Astrocyte of the hippocampus (primary cell): ENCODE measurements at regions not wholly inside any gene's neighbourhood (a gene's known extent, or its start where the extent isn't known, plus 50 kb on each side); places are given as distances from the start of the nearest gene placed in this dataset.

Source experiments
- DNase-seq: peaks from one replicate; pipeline ENCODE4 v3.0.0; 2011; ENCODE audit warnings: low read depth, low spot score

- DNase-seq: no peak
These were observed 214.4 kb downstream of the ERMARD start for GRCh38 chr6:169965657-169966311.

- no peak for DNase-seq
These were observed 213.8 kb downstream of the ERMARD start for GRCh38 chr6:169965239-169965638.

- DNase-seq: no peak
These were observed 213.2 kb downstream of the ERMARD start for GRCh38 chr6:169964486-169965180.

- DNase-seq: no peak
These were observed 212.3 kb downstream of the ERMARD start for GRCh38 chr6:169963581-169964297.

GRCh38 chr6:169962604-169963469, 211.4 kb downstream of the ERMARD start:
- no peak for DNase-seq

- peak; percentile 54 for DNase-seq
These were observed 210.5 kb downstream of the ERMARD start for GRCh38 chr6:169961772-169962561.

GRCh38 chr6:169960886-169961611, 209.6 kb downstream of the ERMARD start:
- no peak for DNase-seq

GRCh38 chr6:169960521-169960885, 209.1 kb downstream of the ERMARD start:
- no peak for DNase-seq

- no peak for DNase-seq
These were observed 208.6 kb downstream of the ERMARD start for GRCh38 chr6:169960003-169960344.

GRCh38 chr6:169959136-169960002, 207.9 kb downstream of the ERMARD start:
- DNase-seq: no peak

GRCh38 chr6:169958510-169958909, 207.1 kb downstream of the ERMARD start:
- DNase-seq: no peak

- no peak for DNase-seq
These were observed 206.0 kb downstream of the ERMARD start for GRCh38 chr6:169957351-169957963.

- no peak for DNase-seq
These were observed 205.2 kb downstream of the ERMARD start for GRCh38 chr6:169956580-169956979.

- DNase-seq: no peak
These were observed 204.5 kb downstream of the ERMARD start for GRCh38 chr6:169955731-169956437.

GRCh38 chr6:169954977-169955376, 203.6 kb downstream of the ERMARD start:
- DNase-seq: no peak

- DNase-seq: no peak
These were observed 202.3 kb downstream of the ERMARD start for GRCh38 chr6:169953686-169954085.

- DNase-seq: peak; percentile 11
These were observed 199.1 kb downstream of the ERMARD start for GRCh38 chr6:169950558-169950957.

- DNase-seq: no peak
These were observed 198.2 kb downstream of the ERMARD start for GRCh38 chr6:169949511-169950097.
